ENCODE measurements at regions not wholly inside any gene's neighbourhood (a gene's known extent, or its start where the extent isn't known, plus 50 kb on each side); places are given as distances from the start of the nearest gene placed in this dataset.

GRCh38 chr4:152148057-152148456 is 387.2 kb upstream of the GATB start:
- Histone ChIP-seq H3K36me3 (ENCODE audit: control insufficient read depth, insufficient read depth, low read length) (no peaks in the 10 kb centered on the region), H3K4me3 (ENCODE audit: low read depth, low read length) (no peak overlapping the region), H3K27me3 (ENCODE audit: control insufficient read depth, insufficient read depth, low read length) (no peaks in the 10 kb centered on the region)
- no peak for DNase-seq (ENCODE audit: low read depth)
- TF ChIP-seq, protein P1, sequence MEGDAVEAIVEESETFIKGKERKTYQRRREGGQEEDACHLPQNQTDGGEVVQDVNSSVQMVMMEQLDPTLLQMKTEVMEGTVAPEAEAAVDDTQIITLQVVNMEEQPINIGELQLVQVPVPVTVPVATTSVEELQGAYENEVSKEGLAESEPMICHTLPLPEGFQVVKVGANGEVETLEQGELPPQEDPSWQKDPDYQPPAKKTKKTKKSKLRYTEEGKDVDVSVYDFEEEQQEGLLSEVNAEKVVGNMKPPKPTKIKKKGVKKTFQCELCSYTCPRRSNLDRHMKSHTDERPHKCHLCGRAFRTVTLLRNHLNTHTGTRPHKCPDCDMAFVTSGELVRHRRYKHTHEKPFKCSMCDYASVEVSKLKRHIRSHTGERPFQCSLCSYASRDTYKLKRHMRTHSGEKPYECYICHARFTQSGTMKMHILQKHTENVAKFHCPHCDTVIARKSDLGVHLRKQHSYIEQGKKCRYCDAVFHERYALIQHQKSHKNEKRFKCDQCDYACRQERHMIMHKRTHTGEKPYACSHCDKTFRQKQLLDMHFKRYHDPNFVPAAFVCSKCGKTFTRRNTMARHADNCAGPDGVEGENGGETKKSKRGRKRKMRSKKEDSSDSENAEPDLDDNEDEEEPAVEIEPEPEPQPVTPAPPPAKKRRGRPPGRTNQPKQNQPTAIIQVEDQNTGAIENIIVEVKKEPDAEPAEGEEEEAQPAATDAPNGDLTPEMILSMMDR (IDR thresholded peaks at IDR 0.05; ENCODE audit: insufficient read depth, low read length, poor library complexity, severe bottlenecking), result no peak

- Histone ChIP-seq H3K36me3 (ENCODE audit: control insufficient read depth, insufficient read depth, low read length) (no peaks in the 10 kb centered on the region), H3K27me3 (ENCODE audit: control insufficient read depth, insufficient read depth, low read length) (no peaks in the 10 kb centered on the region), H3K4me3 (ENCODE audit: low read depth, low read length) (no peak overlapping the region)
- TF ChIP-seq, protein P1 (IDR thresholded peaks at IDR 0.05; ENCODE audit: insufficient read depth, low read length, poor library complexity, severe bottlenecking), result no peak
- DNase-seq (ENCODE audit: low read depth), result no peak
These were observed 385.4 kb upstream of the GATB start for GRCh38 chr4:152146244-152146643.

DNA sequence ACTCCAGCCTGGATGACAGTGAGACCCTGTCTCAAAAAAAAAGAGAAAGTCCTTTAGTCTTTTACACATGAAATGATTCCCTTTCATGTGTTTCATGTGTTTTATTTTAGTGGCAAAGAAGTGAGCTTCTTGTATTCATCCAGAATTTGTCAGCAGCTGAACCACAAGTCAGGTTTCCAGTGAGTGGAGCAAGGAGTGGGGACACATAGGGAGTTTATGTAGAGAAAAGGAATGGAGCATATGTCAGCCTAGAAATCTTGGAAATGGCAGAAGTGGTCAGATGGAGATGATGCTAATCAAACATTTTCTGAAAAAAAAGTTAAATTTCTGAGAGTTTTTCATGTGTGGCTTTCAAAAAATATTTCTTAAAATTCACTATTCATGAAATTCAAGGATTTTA is 383.0 kb upstream of the GATB start:
- H3K4me3 ChIP-seq (ENCODE audit: low read depth, low read length), result no peak overlapping the region
- no peaks in the 10 kb centered on the region for H3K36me3 ChIP-seq (ENCODE audit: control insufficient read depth, insufficient read depth, low read length)
- no peaks in the 10 kb centered on the region for H3K27me3 ChIP-seq (ENCODE audit: control insufficient read depth, insufficient read depth, low read length)
- DNase-seq (ENCODE audit: low read depth), result no peak
- TF ChIP-seq, protein P1 (IDR thresholded peaks at IDR 0.05; ENCODE audit: insufficient read depth, low read length, poor library complexity, severe bottlenecking), result no peak

DNA sequence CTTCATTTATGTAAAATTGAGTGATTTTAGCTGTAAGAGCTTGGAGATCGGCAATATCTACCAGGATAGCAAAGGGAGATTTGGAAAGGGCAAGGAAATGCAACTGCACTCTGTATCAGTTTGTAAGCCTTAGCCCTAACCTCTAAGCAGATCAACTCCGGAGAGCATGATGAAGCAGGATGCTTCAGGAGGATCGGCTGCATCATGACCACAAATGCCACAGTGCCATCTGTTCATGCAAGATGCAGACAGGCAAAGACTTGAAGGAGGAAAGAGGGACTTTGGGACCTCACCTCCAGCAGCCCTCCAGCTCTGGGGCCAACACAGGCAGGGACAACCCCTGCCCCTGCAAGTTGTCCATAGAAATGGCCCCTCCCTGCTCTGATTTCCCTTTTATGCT is 377.6 kb upstream of the GATB start:
- TF ChIP-seq, protein P1 (IDR thresholded peaks at IDR 0.05; ENCODE audit: insufficient read depth, low read length, poor library complexity, severe bottlenecking), result no peak
- DNase-seq (ENCODE audit: low read depth), result no peak
- Histone ChIP-seq H3K4me3 (ENCODE audit: low read depth, low read length) (no peak overlapping the region), H3K36me3 (ENCODE audit: control insufficient read depth, insufficient read depth, low read length) (no peaks in the 10 kb centered on the region), H3K27me3 (ENCODE audit: control insufficient read depth, insufficient read depth, low read length) (peaks cover 6% of the 10 kb centered on the region)

- no peak overlapping the region for H3K4me3 ChIP-seq (ENCODE audit: low read depth, low read length)
- TF ChIP-seq, protein P1 (IDR thresholded peaks at IDR 0.05; ENCODE audit: insufficient read depth, low read length, poor library complexity, severe bottlenecking), result no peak
- no peaks in the 10 kb centered on the region for H3K36me3 ChIP-seq (ENCODE audit: control insufficient read depth, insufficient read depth, low read length)
- H3K27me3 ChIP-seq (ENCODE audit: control insufficient read depth, insufficient read depth, low read length), result peaks cover 3% of the 10 kb centered on the region
- DNase-seq (ENCODE audit: low read depth), result no peak
These were observed 372.0 kb upstream of the GATB start for GRCh38 chr4:152132776-152133175.

GRCh38 chr4:152128356-152128755 is 367.5 kb upstream of the GATB start:
- no peak for DNase-seq (ENCODE audit: low read depth)
- Histone ChIP-seq H3K36me3 (ENCODE audit: control insufficient read depth, insufficient read depth, low read length) (no peaks in the 10 kb centered on the region), H3K4me3 (ENCODE audit: low read depth, low read length) (no peak overlapping the region), H3K27me3 (ENCODE audit: control insufficient read depth, insufficient read depth, low read length) (no peaks in the 10 kb centered on the region)
- TF ChIP-seq, protein P1 (IDR thresholded peaks at IDR 0.05; ENCODE audit: insufficient read depth, low read length, poor library complexity, severe bottlenecking), result no peak
